Frontal cortex (tissue), 3 donors: ENCODE measurements at regions not wholly inside any gene's neighbourhood (a gene's known extent, or its start where the extent isn't known, plus 50 kb on each side); places are given as distances from the start of the nearest gene placed in this dataset.
"Not testable (repeated sequence)": the region's sequence is repeated elsewhere in the genome, so short reads cannot be mapped to it uniquely, and the experiment has no call there.

Experiments
- DNase-seq, 2 donors: peaks; one replicate each; pipeline ENCODE4 v3.0.0; 2012; ENCODE audit warnings: low spot score in 2 of 2
- FAIRE-seq: peaks from 2 replicates; lab custom pipeline; 2012; peaks lifted over from hg19 to GRCh38; lab: Jason Lieb, UNC
- donor health status: control.
- donor health status: control.
- donor health status: control.

GRCh38 chr6:71049198-71049770 is 92.4 kb upstream of the B3GAT2 start:
- DNase-seq (no peak), FAIRE-seq (no peak)

DNA sequence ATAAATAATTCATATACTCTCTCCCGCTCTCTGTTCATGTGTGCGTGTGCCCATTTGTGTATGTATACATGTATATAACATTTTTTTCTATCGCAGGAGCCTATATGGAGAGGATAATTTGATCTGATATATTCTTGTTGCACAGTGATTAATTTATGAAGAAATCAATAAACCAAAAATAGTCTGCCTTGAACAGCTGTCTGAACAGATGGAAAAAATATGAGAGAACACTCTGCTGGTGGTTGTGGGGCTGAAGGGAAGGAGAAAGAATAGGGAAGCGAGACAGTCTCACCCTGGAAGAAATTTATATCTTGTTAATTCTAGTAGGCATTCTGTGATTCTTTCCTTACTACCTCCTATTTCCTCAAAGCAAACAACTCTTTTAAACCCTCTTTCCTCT is 96.6 kb upstream of the B3GAT2 start:
- FAIRE-seq (no peak), DNase-seq (no peak)

DNA sequence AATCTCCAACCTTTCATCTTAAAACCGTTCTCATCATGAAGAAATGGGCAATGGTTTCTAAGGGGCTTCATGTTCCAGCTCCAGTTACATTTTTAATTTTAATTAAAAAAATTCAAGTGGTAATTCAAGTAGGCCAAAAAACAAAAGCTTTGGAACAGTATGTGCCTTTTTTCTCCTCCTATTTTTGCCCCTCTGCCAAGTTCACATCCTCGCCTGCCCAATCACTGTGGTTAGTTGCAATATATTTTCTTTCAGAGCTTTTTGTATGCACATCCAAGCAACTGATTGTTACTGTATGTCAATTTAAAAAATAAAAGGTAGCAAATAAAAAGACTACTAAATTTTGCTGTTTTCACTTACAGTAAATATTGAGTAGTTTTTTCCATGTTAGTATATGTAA is 99.8 kb upstream of the B3GAT2 start:
- DNase-seq (no peak), FAIRE-seq (no peak)

DNA sequence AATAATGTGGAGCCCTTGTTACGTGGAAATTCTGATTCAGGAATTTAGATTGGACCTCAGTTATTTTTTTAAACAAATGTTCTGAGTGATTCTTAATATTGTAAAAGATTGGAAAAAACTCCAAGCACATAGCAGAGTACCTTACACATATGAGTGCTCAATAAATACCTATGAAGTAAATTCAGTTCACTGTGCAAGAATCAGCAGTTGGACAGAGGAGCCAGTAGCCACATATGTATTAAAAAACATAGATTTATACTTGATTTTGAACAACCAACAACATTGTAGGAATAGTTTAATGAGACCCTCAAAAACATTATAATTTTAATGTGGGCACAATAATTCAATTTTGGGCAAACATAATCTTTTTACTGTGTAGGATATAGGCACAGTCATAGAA is 109.3 kb upstream of the B3GAT2 start:
- FAIRE-seq: no peak
- DNase-seq: no peak

DNA sequence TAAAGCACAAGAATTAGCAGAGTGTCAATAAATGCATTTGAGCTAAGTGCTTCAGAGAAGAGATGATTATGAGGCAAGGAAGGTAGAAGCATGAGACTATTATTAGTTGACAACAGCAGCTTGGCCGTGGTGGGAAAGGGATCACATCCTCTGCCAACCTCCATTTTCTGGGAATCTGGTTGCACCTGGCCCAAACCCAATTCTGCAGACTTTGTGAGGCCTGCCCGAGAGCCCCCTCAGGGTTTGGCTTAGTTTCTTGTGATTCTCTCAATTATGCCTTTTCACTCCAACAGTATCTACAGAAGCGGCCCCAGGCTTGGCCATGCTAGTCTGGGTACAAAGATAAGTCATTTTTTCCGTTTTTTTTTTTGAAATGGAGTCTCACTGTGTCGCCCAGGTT is 111.0 kb upstream of the B3GAT2 start:
- no peak for FAIRE-seq
- DNase-seq: no peak

DNA sequence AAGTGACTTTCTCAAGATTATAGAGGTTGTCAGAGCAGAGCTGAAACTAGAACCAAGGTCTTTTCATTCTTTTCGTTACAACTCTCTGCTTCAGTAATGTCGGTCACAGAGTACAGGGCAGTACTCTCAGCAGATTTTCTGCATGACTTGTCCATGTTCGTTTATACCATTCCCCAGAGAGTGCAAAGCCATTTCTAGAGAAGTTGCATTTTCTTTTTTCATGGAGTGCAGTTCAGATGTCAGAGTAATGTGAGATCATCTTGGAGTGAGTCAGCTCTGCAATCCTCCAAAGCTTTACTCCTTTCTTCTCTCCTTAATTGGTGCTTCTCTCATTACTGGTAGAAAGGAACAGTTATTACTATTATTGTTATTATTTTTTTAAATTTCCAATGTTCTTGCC is 115.6 kb upstream of the B3GAT2 start:
- FAIRE-seq (no peak), DNase-seq (no peak)

GRCh38 chr6:71077655-71078054 is 120.8 kb upstream of the B3GAT2 start:
- DNase-seq: no peak
- no peak for FAIRE-seq

DNA sequence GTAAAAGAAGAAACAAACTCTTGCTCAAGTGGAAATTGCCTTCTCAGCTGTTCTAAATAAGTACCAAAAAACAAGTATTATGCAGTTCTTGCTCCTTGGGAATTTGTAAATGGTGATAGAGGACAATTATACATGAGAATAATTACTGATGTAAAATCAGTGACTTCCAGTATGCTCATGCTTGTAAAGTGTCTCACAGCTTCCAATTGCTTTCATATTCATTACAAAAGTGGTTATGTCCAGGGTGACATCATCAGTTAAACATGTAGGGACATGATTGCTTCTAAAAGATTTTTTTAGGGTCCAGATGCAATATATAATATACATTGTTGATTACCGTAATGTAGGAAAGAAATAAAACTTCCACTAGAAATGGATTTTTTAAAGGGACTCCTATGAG is 122.8 kb upstream of the B3GAT2 start:
- DNase-seq (no peak), FAIRE-seq (no peak)

DNA sequence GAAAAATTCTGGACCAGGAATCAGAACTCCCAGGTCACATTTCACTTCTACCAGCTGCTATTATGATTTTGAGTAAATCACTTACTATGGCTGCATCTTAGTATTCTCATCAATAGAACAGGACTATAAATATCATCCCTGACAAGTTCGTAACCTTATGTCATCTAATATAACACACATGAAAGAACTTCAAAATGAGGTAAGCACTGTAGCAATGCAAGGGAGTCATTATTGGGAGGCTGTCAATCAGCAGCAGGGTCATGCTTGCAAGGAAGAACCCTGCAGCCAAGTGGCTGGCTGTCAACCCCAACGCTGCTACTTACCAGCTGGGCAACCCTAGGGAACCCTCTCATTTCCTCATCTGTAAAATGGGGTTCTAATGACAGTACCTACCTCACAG is 123.3 kb upstream of the B3GAT2 start:
- FAIRE-seq (no peak), DNase-seq (no peak)

DNA sequence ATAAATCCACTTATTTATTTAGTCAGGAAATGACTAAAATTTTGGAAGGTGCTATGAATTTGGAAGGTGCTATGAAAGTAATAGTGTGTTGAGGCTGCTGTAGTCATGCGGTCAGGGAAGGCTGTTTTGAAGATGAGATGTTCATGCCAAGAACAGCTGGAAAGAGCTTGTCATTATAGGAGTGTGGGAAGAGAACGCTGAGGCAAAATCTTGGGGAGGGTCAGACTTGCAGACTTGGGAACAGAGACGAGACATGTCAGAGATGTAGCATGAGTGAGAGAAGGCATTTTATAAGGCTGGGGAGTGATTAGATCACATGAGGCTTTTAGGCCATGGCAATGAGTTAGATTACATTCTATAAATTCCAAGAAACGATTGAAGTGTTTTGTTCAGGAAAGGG is 124.0 kb upstream of the B3GAT2 start:
- DNase-seq (no peak), FAIRE-seq (no peak)

DNA sequence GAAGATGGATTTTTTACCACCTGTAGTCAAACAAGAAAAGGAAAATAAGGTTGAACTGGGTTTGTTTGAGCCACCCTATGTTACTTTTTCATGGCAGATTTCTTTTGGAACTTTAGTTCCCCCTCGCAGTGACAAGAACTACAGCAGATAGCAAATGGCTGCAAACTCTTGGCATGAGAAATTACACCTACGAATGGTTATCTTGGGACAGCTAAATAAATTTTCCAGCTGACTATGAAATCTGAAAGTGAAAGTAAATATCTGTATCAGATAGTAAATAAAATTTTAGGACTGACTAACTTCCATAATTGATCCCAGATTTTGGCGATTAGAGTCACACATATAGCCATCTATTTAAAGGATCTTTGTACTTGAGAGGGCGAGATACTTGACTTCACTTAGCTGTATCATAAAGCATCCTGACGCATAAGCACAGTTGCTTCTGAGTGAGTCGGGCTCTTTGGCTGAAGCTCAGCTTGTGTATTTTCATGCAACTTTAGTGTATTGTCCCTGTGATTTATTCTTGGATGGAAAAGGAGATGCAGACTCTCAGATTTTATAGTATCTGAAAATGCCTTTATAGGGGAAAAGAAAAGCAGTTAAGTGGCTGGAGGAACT is 125.3 kb upstream of the B3GAT2 start:
- no peak for FAIRE-seq
- no peak for DNase-seq

DNA sequence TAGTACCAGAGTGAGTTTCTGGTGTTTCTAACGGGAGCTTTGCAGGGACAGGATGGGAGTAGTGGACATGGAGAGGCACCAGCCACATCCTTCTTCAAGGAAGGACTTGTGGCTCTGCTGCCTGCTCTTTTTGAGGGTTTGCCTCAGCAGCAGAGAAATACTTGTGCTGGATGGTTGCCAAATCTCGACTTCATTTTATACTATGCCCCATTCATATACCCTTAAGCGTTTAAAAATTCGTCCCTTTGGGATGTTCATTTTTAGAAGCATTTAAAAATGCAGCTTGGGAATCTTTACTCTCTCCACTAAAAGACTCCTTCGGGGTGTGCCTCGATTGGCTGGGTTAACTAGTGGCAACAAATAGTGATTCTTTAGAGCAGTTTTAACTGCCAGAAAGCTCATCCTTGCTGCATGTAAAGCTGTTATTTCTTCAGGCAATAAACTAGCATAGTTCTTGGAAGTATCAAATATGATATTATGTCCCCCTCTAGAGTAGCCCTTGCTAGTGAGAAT is 126.5 kb upstream of the B3GAT2 start:
- no peak for DNase-seq
- no peak for FAIRE-seq

GRCh38 chr6:71088166-71088565 is 131.3 kb upstream of the B3GAT2 start:
- DNase-seq: no peak
- no peak for FAIRE-seq

DNA sequence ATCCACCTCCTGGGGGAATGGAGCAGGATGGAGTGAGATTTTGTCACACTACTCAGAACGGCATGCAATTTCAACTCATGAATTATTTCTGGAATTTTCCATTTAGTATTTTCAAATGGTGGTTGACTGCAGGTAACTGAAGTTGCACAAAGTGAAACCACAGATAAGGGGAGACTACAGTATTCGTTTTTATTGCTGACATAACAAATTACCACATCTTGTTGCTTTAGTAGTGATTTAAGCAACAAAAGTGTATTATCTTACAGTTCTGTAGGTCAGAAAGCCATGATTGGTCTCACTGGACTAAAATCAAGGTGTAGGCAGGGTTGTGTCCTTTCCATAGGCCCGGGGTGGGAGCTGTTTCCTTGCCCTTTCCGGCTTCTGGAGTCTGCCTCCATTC is 133.4 kb upstream of the B3GAT2 start:
- DNase-seq (no peak), FAIRE-seq (no peak)

DNA sequence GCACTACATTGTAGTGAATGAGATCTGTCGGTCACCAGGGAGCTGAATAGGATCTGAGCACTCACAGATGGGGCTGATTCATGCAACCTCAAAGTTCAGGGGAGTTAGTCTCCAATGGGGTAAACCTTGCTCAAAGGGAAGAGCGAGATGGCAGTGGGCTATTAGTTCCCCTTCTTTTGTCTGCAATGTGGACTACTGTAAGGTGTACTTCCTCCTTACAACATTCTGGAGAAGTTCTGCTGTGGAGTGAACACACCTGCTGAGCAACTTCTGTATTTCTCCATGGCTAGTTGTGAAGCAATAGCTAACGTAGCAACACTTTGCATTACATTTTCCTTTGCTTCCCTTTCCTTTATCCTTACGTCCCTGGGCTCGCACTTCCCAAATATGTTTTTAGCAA is 134.3 kb upstream of the B3GAT2 start:
- no peak for DNase-seq

GRCh38 chr6:71091956-71092355 is 135.1 kb upstream of the B3GAT2 start:
- FAIRE-seq (no peak), DNase-seq (no peak)

More for the DNA sequence above, 134.3 kb upstream of the B3GAT2 start:
- no peak for FAIRE-seq

- not testable (repeated sequence) for FAIRE-seq, DNase-seq
Measured at GRCh38 chr6:71097264-71097663, 140.4 kb upstream of the B3GAT2 start.

GRCh38 chr6:71099649-71100048 is 142.8 kb upstream of the B3GAT2 start:
- DNase-seq (no peak), FAIRE-seq (no peak)

DNA sequence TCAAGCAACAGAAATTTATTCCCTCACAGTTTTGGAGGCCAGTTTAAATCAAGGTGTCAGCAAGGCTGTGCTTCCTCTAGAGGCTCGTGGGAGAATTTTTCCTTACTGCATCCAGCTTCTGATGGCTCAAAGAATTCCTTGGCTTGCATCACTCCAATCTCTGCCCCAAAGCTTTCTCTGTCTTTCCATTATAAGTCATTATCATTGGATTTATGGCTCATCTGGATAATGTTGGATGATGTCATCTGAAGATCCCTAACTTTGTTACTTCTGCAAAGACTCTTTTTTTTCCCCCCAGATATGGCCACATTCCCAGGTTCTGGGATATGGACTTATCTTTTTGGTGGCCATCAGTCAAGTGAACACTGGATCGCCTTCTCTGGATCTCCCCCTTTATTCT is 146.3 kb upstream of the B3GAT2 start:
- FAIRE-seq: no peak
- DNase-seq: no peak

GRCh38 chr6:71103641-71104040 is 146.8 kb upstream of the B3GAT2 start:
- DNase-seq: no peak
- no peak for FAIRE-seq

- no peak for DNase-seq
- no peak for FAIRE-seq
Measured at GRCh38 chr6:71106276-71106675, 149.4 kb upstream of the B3GAT2 start.

DNA sequence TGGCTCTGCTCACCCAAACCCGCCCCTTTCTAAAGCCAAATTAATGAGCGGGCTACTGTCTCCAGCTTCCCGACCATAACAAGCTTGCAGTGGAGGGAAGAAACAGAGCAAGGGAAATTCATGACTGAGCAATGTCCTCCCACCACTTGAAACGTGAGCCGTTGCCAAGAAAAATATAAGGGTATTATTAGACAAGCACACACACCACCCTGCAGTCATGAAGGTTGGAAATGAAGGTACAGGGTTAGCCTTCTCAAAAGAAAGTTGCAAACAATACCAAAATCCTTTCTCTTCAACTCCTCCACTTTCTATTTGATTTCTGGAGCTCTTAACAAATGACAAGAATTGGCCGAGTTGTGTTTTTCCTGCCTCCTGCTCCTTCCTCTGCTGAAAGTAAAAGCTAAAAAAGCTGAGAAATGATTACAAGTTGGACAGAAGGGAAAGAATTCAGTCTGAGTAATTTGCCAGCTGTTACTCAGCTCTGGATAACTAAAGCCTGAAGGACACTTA is 151.1 kb upstream of the B3GAT2 start:
- DNase-seq: peak in 1 of 2 donors; percentile 11
- no peak for FAIRE-seq
